ENCODE measurements at regions not wholly inside any gene's neighbourhood (a gene's known extent, or its start where the extent isn't known, plus 50 kb on each side); places are given as distances from the start of the nearest gene placed in this dataset.

GRCh38 chr14:53744857-53745256 lies 211.8 kb downstream of the BMP4 start:
- no peak for TF ChIP-seq CTCF (IDR thresholded peaks at IDR 0.05; ENCODE audit: low read depth, low read length)
- no peak overlapping the region for H3K4me3 ChIP-seq (replicated peaks in 1 of 2; ENCODE audit: low read depth in 2 of 2, low read length in 2 of 2)
- no peak for DNase-seq (ENCODE audit: low read depth in 2 of 2)

GRCh38 chr14:53743371-53743770 lies 213.3 kb downstream of the BMP4 start:
- no peak overlapping the region for H3K4me3 ChIP-seq (replicated peaks in 1 of 2; ENCODE audit: low read depth in 2 of 2, low read length in 2 of 2)
- no peak for DNase-seq (ENCODE audit: low read depth in 2 of 2)
- TF ChIP-seq CTCF (IDR thresholded peaks at IDR 0.05; ENCODE audit: low read depth, low read length) = no peak

- DNase-seq (ENCODE audit: low read depth in 2 of 2) = peak in 1 of 2 donors; percentile 2
Observed at GRCh38 chr14:53742233-53742620, 214.4 kb downstream of the BMP4 start.

GRCh38 chr14:53741479-53742232 lies 215.0 kb downstream of the BMP4 start:
- no peak for TF ChIP-seq CTCF (IDR thresholded peaks at IDR 0.05; ENCODE audit: low read depth, low read length)
- no peak overlapping the region for H3K4me3 ChIP-seq (replicated peaks in 1 of 2; ENCODE audit: low read depth in 2 of 2, low read length in 2 of 2)
- DNase-seq (ENCODE audit: low read depth in 2 of 2) = no peak

More at GRCh38 chr14:53742233-53742620, 214.4 kb downstream of the BMP4 start:
- H3K4me3 ChIP-seq (replicated peaks in 1 of 2; ENCODE audit: low read depth in 2 of 2, low read length in 2 of 2) = no peak overlapping the region
- no peak for TF ChIP-seq CTCF (IDR thresholded peaks at IDR 0.05; ENCODE audit: low read depth, low read length)

GRCh38 chr14:53740570-53740969 lies 216.1 kb downstream of the BMP4 start:
- DNase-seq (ENCODE audit: low read depth in 2 of 2) = no peak
- TF ChIP-seq CTCF (IDR thresholded peaks at IDR 0.05; ENCODE audit: low read depth, low read length) = no peak
- no peak overlapping the region for H3K4me3 ChIP-seq (replicated peaks in 1 of 2; ENCODE audit: low read depth in 2 of 2, low read length in 2 of 2)

- H3K4me3 ChIP-seq (replicated peaks in 1 of 2; ENCODE audit: low read depth in 2 of 2, low read length in 2 of 2) = no peak overlapping the region
- no peak for DNase-seq (ENCODE audit: low read depth in 2 of 2)
- no peak for TF ChIP-seq CTCF (IDR thresholded peaks at IDR 0.05; ENCODE audit: low read depth, low read length)
Observed at GRCh38 chr14:53735916-53736315, 220.7 kb downstream of the BMP4 start.

GRCh38 chr14:53723221-53723620 lies 233.4 kb downstream of the BMP4 start:
- TF ChIP-seq CTCF (IDR thresholded peaks at IDR 0.05; ENCODE audit: low read depth, low read length) = no peak
- no peak overlapping the region for H3K4me3 ChIP-seq (replicated peaks in 1 of 2; ENCODE audit: low read depth in 2 of 2, low read length in 2 of 2)
- no peak for DNase-seq (ENCODE audit: low read depth in 2 of 2)
